A549 (cell line): ENCODE measurements at regions not wholly inside any gene's neighbourhood (a gene's known extent, or its start where the extent isn't known, plus 50 kb on each side); places are given as distances from the start of the nearest gene placed in this dataset.

ENCODE experiments used
- ATAC-seq, 2 experiments: fragments of 200-7000 bp in 1 of 2; fragments of >200 bp in 1 of 2; cut with Nextera tagmentation in 1 of 2; cut with Tn5 transposase in 1 of 2; 3 replicates each; pipeline versions ENCODE4 v1.8.0 to v1.9.1; 2018 to 2020; ENCODE audit warnings: mild to moderate bottlenecking in 1 of 2, moderate library complexity in 1 of 2
- CTCF ChIA-PET: fragments of 300-600 bp; sonication (Branson Sonifier 250); formaldehyde crosslinking; extraction: SDS; loops from one replicate; lab custom pipeline; 2021; ENCODE audit warnings: antibody characterized with exemption, inconsistent platforms; lab: Yijun Ruan, JAX
- POLR2A ChIA-PET: fragments of 350-600 bp; formaldehyde crosslinking; extraction: SDS; loops from one replicate; lab custom pipeline; 2021; ENCODE audit warnings: antibody characterized with exemption, inconsistent platforms; lab: Yijun Ruan, JAX
- DNase-seq, 2 experiments: peaks; one replicate each; pipeline versions ENCODE4 v3.0.0 to v3.0.0-alpha.2; 2011 to 2016; ENCODE audit warnings: low read depth in 1 of 2, low spot score in 1 of 2
- FAIRE-seq: peaks from 2 replicates; lab custom pipeline; 2011; peaks lifted over from hg19 to GRCh38; lab: Jason Lieb, UNC
- H3K27ac ChIP-seq, 2 experiments: fragments of >200 bp; sonication (Bioruptor Twin); formaldehyde crosslinking; 3 replicates each; pipeline ENCODE4 v1.5.1; 2016 to 2017
- H3K4me1 ChIP-seq: fragments of >200 bp; sonication (Bioruptor Twin); formaldehyde crosslinking; 3 replicates; pipeline ENCODE4 v1.6.1; 2016
- H3K4me2 ChIP-seq: fragments of >200 bp; sonication (Bioruptor Twin); formaldehyde crosslinking; 3 replicates; pipeline ENCODE4 v1.6.1; 2016
- H3K4me3 ChIP-seq: fragments of >200 bp; sonication (Bioruptor Twin); formaldehyde crosslinking; 3 replicates; pipeline ENCODE4 v1.5.1; 2016
- H3K9me3 ChIP-seq: fragments of >200 bp; sonication (Bioruptor Twin); formaldehyde crosslinking; 3 replicates; pipeline ENCODE4 v1.6.1; 2016
- CBX2 ChIP-seq: fragments of 200-600 bp; sonication (generic); IDR thresholded peaks from 2 replicates; pipeline ENCODE4 v1.6.1; 2016; ENCODE audit warnings: low read depth, mild to moderate bottlenecking, borderline replicate concordance
- CHD2 ChIP-seq: fragments of 150-350 bp; IDR thresholded peaks from 2 replicates; pipeline ENCODE4 v1.6.1; 2014; ENCODE audit warnings: low read length; ENCODE audit not compliant: partially characterized antibody
- EHF ChIP-seq: fragments of 250-450 bp; sonication (Bioruptor Pico); IDR thresholded peaks from 2 replicates; pipeline ENCODE4 v1.5.0; 2020; ENCODE audit warnings: mild to moderate bottlenecking
- EHMT2 ChIP-seq: fragments of 200-600 bp; sonication (generic); IDR thresholded peaks from 2 replicates; pipeline ENCODE4 v1.6.1; 2016; ENCODE audit warnings: antibody characterized with exemption, low read depth, mild to moderate bottlenecking, moderate library complexity
- EP300 ChIP-seq, 2 experiments: fragments of >200 bp; sonication (Bioruptor Twin); formaldehyde crosslinking; IDR thresholded peaks; 2 replicates in 1 of 2; 3 replicates in 1 of 2; pipeline ENCODE4 v1.6.1; 2016 to 2017
- FOXS1 ChIP-seq: fragments of 250-450 bp; sonication (Bioruptor Pico); IDR thresholded peaks from 2 replicates; pipeline ENCODE4 v1.5.0; 2020; ENCODE audit warnings: mild to moderate bottlenecking, moderate library complexity
- HDAC2 ChIP-seq: fragments of 200-600 bp; sonication (generic); IDR thresholded peaks from 2 replicates; pipeline ENCODE4 v1.6.1; 2016
- HEYL ChIP-seq: fragments of 250-450 bp; sonication (Bioruptor Pico); IDR thresholded peaks from 2 replicates; pipeline ENCODE4 v1.8.0; 2021; ENCODE audit warnings: mild to moderate bottlenecking, moderate library complexity
- HOXB5 ChIP-seq: fragments of 250-450 bp; sonication (Bioruptor Pico); IDR thresholded peaks from 2 replicates; pipeline ENCODE4 v1.5.0; 2020; ENCODE audit warnings: mild to moderate bottlenecking, moderate library complexity
- JUNB ChIP-seq: fragments of >200 bp; sonication (Bioruptor Twin); formaldehyde crosslinking; IDR thresholded peaks from 2 replicates; pipeline ENCODE4 v1.6.1; 2016
- KDM1A ChIP-seq: fragments of 200-600 bp; sonication (generic); IDR thresholded peaks from 2 replicates; pipeline ENCODE4 v1.6.1; 2016; ENCODE audit warnings: low read depth, mild to moderate bottlenecking
- MAFK ChIP-seq: fragments of 450-650 bp; IDR thresholded peaks from 2 replicates; pipeline ENCODE4 v1.6.1; 2014; ENCODE audit not compliant: partially characterized antibody
- POLR2AphosphoS2 ChIP-seq: conservative IDR thresholded peaks from 2 replicates; pipeline ENCODE4 v1.6.1; 2012; ENCODE audit warnings: low read length, improper control_type of control experiment, inconsistent platforms
- RAD21 ChIP-seq, 2 experiments: fragments of >200 bp in 1 of 2; sonication (Bioruptor Twin) in 1 of 2; formaldehyde crosslinking in 1 of 2; IDR thresholded peaks in 1 of 2; conservative IDR thresholded peaks in 1 of 2; 2 replicates in 1 of 2; 3 replicates in 1 of 2; pipeline ENCODE4 v1.6.1; 2012 to 2018; ENCODE audit warnings: inconsistent platforms in 1 of 2
- SMC3 ChIP-seq: fragments of >200 bp; sonication (Bioruptor Twin); formaldehyde crosslinking; IDR thresholded peaks from 3 replicates; pipeline ENCODE4 v1.6.1; 2018; ENCODE audit warnings: inconsistent platforms
- TFCP2L1 ChIP-seq: fragments of 250-450 bp; sonication (Bioruptor Pico); IDR thresholded peaks from 2 replicates; pipeline ENCODE4 v1.5.0; 2021; ENCODE audit warnings: mild to moderate bottlenecking
- ZC3H11A ChIP-seq: fragments of 450-650 bp; IDR thresholded peaks from 2 replicates; pipeline ENCODE4 v1.6.1; 2014; ENCODE audit warnings: antibody characterized with exemption, mild to moderate bottlenecking
- ZFP36 ChIP-seq: fragments of 450-650 bp; IDR thresholded peaks from 2 replicates; pipeline ENCODE4 v1.6.1; 2014; ENCODE audit warnings: borderline replicate concordance; ENCODE audit not compliant: partially characterized antibody
- WGBS: methylation state at CpG from one replicate; pipeline ENCODE4 v1.1.6; 2017; ENCODE audit errors: missing lambda C conversion rate; 5-methylcytosine and 5-hydroxymethylcytosine counted together
- TF ChIP-seq, protein P1 (sequence below): fragments of 200-600 bp; sonication (generic); IDR thresholded peaks from 2 replicates; pipeline ENCODE4 v1.6.1; 2016; ENCODE audit warnings: antibody characterized with exemption, mild to moderate bottlenecking, moderate library complexity
- TF ChIP-seq, protein P2 (sequence below): IDR thresholded peaks from 2 replicates; pipeline ENCODE4 v1.6.1; 2012
- TF ChIP-seq, protein P3 (sequence below): IDR thresholded peaks from 2 replicates; pipeline ENCODE4 v1.6.1; 2012; ENCODE audit warnings: low read depth, borderline replicate concordance
- TF ChIP-seq, protein P4 (sequence below): fragments of 250-450 bp; sonication (Bioruptor Pico); IDR thresholded peaks from 2 replicates; pipeline ENCODE4 v1.5.0; 2021; ENCODE audit warnings: mild to moderate bottlenecking, moderate library complexity, borderline replicate concordance

DNA sequence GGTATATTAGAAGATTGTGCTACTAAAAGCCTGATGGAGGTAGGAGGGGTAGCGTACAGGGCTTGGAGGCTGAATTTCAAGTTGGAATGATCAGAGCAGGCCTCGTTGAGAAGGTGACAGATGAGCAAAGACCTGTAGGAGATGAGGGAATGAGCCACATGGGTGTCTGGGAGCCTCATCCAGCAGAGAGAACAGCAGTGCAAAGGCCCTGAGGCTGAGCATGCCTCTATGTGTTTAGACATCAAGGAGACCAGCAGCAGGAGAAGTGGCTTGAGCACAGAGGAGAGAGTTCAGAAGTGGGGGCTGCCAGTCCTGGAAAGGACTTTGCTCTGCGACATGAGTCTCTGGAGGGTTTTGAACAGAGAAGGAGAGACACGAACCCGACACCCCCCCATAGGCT is 111.7 kb downstream of the TMEM130 start:
- DNase-seq (no peak), ATAC-seq (no peak), FAIRE-seq (no peak)
- Histone ChIP-seq H3K27ac (no peak overlapping the region), H3K9me3 (no peaks in the 10 kb centered on the region), H3K4me1 (no peaks in the 10 kb centered on the region), H3K4me3 (no peak overlapping the region), H3K4me2 (no peak overlapping the region)
- POLR2A ChIA-PET: no interaction called here
- CTCF ChIA-PET: interaction anchor here (3.7 kb wide), 1 partner anchor 82 kb away, joined by 25 read pairs; no protein-coding TSS in a partner anchor
- TF ChIP-seq, protein P1, sequence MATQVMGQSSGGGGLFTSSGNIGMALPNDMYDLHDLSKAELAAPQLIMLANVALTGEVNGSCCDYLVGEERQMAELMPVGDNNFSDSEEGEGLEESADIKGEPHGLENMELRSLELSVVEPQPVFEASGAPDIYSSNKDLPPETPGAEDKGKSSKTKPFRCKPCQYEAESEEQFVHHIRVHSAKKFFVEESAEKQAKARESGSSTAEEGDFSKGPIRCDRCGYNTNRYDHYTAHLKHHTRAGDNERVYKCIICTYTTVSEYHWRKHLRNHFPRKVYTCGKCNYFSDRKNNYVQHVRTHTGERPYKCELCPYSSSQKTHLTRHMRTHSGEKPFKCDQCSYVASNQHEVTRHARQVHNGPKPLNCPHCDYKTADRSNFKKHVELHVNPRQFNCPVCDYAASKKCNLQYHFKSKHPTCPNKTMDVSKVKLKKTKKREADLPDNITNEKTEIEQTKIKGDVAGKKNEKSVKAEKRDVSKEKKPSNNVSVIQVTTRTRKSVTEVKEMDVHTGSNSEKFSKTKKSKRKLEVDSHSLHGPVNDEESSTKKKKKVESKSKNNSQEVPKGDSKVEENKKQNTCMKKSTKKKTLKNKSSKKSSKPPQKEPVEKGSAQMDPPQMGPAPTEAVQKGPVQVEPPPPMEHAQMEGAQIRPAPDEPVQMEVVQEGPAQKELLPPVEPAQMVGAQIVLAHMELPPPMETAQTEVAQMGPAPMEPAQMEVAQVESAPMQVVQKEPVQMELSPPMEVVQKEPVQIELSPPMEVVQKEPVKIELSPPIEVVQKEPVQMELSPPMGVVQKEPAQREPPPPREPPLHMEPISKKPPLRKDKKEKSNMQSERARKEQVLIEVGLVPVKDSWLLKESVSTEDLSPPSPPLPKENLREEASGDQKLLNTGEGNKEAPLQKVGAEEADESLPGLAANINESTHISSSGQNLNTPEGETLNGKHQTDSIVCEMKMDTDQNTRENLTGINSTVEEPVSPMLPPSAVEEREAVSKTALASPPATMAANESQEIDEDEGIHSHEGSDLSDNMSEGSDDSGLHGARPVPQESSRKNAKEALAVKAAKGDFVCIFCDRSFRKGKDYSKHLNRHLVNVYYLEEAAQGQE: no peak
- TF ChIP-seq SMC3: no peak
- no peak for TF ChIP-seq EHF (CRISPR knock-in tag)
- no peak for TF ChIP-seq HOXB5 (CRISPR knock-in tag)
- no peak for TF ChIP-seq ZFP36
- TF ChIP-seq EHMT2: no peak
- TF ChIP-seq JUNB: no peak
- no peak for TF ChIP-seq CBX2
- no peak for TF ChIP-seq POLR2AphosphoS2
- no peak for TF ChIP-seq KDM1A
- TF ChIP-seq, protein P2, sequence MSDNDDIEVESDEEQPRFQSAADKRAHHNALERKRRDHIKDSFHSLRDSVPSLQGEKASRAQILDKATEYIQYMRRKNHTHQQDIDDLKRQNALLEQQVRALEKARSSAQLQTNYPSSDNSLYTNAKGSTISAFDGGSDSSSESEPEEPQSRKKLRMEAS: no peak
- no peak for TF ChIP-seq CHD2
- TF ChIP-seq, protein P3, sequence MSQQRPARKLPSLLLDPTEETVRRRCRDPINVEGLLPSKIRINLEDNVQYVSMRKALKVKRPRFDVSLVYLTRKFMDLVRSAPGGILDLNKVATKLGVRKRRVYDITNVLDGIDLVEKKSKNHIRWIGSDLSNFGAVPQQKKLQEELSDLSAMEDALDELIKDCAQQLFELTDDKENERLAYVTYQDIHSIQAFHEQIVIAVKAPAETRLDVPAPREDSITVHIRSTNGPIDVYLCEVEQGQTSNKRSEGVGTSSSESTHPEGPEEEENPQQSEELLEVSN: no peak
- no peak for TF ChIP-seq RAD21 (conservative IDR thresholded peaks at IDR 0.05 in 1 of 2, IDR thresholded peaks at IDR 0.05 in 1 of 2)
- TF ChIP-seq EP300 (IDR thresholded peaks at IDR 0.05): no peak
- TF ChIP-seq FOXS1 (CRISPR knock-in tag): no peak
- TF ChIP-seq MAFK: no peak
- no peak for TF ChIP-seq HDAC2
- TF ChIP-seq, protein P4, sequence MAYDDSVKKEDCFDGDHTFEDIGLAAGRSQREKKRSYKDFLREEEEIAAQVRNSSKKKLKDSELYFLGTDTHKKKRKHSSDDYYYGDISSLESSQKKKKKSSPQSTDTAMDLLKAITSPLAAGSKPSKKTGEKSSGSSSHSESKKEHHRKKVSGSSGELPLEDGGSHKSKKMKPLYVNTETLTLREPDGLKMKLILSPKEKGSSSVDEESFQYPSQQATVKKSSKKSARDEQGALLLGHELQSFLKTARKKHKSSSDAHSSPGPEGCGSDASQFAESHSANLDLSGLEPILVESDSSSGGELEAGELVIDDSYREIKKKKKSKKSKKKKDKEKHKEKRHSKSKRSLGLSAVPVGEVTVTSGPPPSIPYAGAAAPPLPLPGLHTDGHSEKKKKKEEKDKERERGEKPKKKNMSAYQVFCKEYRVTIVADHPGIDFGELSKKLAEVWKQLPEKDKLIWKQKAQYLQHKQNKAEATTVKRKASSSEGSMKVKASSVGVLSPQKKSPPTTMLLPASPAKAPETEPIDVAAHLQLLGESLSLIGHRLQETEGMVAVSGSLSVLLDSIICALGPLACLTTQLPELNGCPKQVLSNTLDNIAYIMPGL (CRISPR knock-in tag): no peak
- WGBS: 34% methylated on average over 5 of the region's 5 CpGs

GRCh38 chr7:98760201-98760651 is 109.6 kb downstream of the TMEM130 start:
- H3K27ac ChIP-seq: no peak overlapping the region
- TF ChIP-seq ZC3H11A (no peak), TFCP2L1 (CRISPR knock-in tag) (no peak), HEYL (CRISPR knock-in tag) (no peak), JUNB (no peak), HDAC2 (no peak)
- TF ChIP-seq, all 56 proteins: peak for 0
- no peak for FAIRE-seq
- WGBS: 46% methylated on average over 6 of the region's 8 CpGs
- Histone ChIP-seq H3K9me3 (no peaks in the 10 kb centered on the region; the same call in 2 of the 3 replicates), H3K4me2 (no peak overlapping the region), H3K4me3 (no peak overlapping the region), H3K4me1 (no peaks in the 10 kb centered on the region)
- DNase-seq: no peak
- no peak for ATAC-seq
- ChIA-PET POLR2A (no interaction called here), CTCF (interaction anchor here (0.6 to 1.9 kb wide), 3 partner anchors 15 to 81 kb away, joined by 3 to 8 read pairs (median 5); no protein-coding TSS in a partner anchor)
